ENCODE measurements at regions not wholly inside any gene's neighbourhood (a gene's known extent, or its start where the extent isn't known, plus 50 kb on each side); places are given as distances from the start of the nearest gene placed in this dataset.

DNA sequence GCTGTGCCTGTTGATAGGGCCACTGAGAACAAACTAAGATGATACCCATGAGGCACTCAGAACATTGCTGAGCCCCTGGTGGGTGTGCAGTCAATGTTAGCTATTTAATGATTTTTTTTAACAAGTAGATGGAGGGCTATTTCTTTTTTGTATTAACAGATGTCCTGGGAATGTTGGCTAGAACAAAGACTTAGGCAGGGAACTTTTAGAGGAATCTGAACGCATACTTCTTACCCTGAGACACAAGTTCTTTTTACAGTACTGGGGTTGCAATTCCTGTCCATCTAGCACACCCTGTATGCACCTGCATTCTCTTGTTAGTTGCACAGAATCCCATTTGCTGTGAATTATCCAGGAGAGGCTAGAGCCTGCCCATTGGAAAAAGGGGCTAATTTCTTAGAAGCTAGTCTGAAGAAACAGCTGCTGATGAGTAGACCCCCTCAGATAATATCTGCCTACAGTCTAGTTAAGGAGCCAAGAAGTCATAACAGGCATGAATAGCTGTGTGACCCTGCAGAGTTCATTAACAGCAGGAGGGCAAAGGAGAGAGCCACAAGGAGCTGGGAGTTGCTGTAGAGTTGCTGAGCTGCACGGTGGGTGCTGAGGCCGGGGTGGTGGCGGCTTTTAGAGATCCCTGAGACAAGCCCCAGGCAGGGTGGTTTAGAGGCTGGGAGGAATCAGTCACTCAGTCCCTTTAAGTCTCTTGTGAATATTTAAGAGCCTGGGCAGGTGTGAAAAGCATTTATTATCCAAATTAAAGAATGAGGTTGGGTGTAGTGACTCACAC, 103.7 kb upstream of the FZD8 start:
- no peaks in the 10 kb centered on the region for H3K27me3 ChIP-seq (ENCODE audit: insufficient read depth, low read length, poor library complexity, severe bottlenecking)
- no peaks in the 10 kb centered on the region for H3F3A ChIP-seq (ENCODE audit: low read depth)
- no peak overlapping the region for H2AFZ ChIP-seq (ENCODE audit: low read length)
- H4K20me1 ChIP-seq (ENCODE audit: insufficient read depth, low read length, poor library complexity, severe bottlenecking) = no peaks in the 10 kb centered on the region
- TF ChIP-seq, protein P1, sequence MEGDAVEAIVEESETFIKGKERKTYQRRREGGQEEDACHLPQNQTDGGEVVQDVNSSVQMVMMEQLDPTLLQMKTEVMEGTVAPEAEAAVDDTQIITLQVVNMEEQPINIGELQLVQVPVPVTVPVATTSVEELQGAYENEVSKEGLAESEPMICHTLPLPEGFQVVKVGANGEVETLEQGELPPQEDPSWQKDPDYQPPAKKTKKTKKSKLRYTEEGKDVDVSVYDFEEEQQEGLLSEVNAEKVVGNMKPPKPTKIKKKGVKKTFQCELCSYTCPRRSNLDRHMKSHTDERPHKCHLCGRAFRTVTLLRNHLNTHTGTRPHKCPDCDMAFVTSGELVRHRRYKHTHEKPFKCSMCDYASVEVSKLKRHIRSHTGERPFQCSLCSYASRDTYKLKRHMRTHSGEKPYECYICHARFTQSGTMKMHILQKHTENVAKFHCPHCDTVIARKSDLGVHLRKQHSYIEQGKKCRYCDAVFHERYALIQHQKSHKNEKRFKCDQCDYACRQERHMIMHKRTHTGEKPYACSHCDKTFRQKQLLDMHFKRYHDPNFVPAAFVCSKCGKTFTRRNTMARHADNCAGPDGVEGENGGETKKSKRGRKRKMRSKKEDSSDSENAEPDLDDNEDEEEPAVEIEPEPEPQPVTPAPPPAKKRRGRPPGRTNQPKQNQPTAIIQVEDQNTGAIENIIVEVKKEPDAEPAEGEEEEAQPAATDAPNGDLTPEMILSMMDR (conservative IDR thresholded peaks at IDR 0.05; ENCODE audit: low read length) = no peak
- TF ChIP-seq EZH2phosphoT487 (IDR thresholded peaks at IDR 0.05; ENCODE audit: borderline replicate concordance) = no peak
- peaks cover 2% of the 10 kb centered on the region; the same call in 1 of the 2 replicates for H3K9me3 ChIP-seq (ENCODE audit: insufficient read depth, low read depth, low read length)
- H3K9me2 ChIP-seq (replicated peaks; ENCODE audit: low read depth, low read length) = no peaks in the 10 kb centered on the region
- H3K4me2 ChIP-seq (ENCODE audit: low read depth, low read length, poor library complexity, severe bottlenecking) = no peak overlapping the region
- no peak overlapping the region for H3K4me3 ChIP-seq (ENCODE audit: low read length, poor library complexity, severe bottlenecking)
- no peaks in the 10 kb centered on the region for H3K4me1 ChIP-seq (ENCODE audit: insufficient read depth, low read length, poor library complexity, severe bottlenecking)
- H3K36me3 ChIP-seq (ENCODE audit: insufficient read depth, low read length) = no peaks in the 10 kb centered on the region
- no peaks in the 10 kb centered on the region for H3K79me2 ChIP-seq (ENCODE audit: insufficient read depth, low read length)
- no peak overlapping the region for H3K9ac ChIP-seq (ENCODE audit: low read depth, low read length, poor library complexity, severe bottlenecking)

DNA sequence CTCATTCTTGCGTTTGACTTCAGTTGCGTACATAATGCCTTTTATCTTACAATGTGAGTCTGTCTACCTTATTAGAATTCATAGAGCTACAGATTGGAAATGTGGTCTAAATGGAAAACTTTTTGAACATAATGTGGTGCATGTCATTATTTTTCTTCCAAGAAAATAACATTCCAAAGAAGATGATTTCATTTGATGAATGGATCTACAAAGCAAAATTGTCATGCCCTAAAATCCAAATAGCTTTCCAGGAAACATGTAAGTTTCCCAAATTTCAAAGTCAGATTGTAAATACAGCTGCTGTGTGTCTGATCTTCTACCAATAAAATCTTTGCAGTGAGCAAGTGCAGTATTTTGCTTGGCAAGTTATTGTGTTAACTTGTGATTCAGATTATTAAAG, 101.8 kb upstream of the FZD8 start:
- Histone ChIP-seq H3K9me2 (replicated peaks; ENCODE audit: low read depth, low read length) (no peaks in the 10 kb centered on the region), H3K9me3 (ENCODE audit: insufficient read depth, low read depth, low read length) (peaks cover 2% of the 10 kb centered on the region; the same call in 1 of the 2 replicates), H3K4me2 (ENCODE audit: low read depth, low read length, poor library complexity, severe bottlenecking) (no peak overlapping the region), H3K79me2 (ENCODE audit: insufficient read depth, low read length) (no peaks in the 10 kb centered on the region), H4K20me1 (ENCODE audit: insufficient read depth, low read length, poor library complexity, severe bottlenecking) (no peaks in the 10 kb centered on the region), H3K4me3 (ENCODE audit: low read length, poor library complexity, severe bottlenecking) (no peak overlapping the region), H3K36me3 (ENCODE audit: insufficient read depth, low read length) (no peaks in the 10 kb centered on the region), H3F3A (ENCODE audit: low read depth) (no peaks in the 10 kb centered on the region), H3K4me1 (ENCODE audit: insufficient read depth, low read length, poor library complexity, severe bottlenecking) (no peaks in the 10 kb centered on the region), H3K27me3 (ENCODE audit: insufficient read depth, low read length, poor library complexity, severe bottlenecking) (no peaks in the 10 kb centered on the region), H3K9ac (ENCODE audit: low read depth, low read length, poor library complexity, severe bottlenecking) (no peak overlapping the region), H2AFZ (ENCODE audit: low read length) (no peak overlapping the region)
- TF ChIP-seq, protein P1 (conservative IDR thresholded peaks at IDR 0.05; ENCODE audit: low read length) = no peak
- no peak for TF ChIP-seq EZH2phosphoT487 (IDR thresholded peaks at IDR 0.05; ENCODE audit: borderline replicate concordance)

DNA sequence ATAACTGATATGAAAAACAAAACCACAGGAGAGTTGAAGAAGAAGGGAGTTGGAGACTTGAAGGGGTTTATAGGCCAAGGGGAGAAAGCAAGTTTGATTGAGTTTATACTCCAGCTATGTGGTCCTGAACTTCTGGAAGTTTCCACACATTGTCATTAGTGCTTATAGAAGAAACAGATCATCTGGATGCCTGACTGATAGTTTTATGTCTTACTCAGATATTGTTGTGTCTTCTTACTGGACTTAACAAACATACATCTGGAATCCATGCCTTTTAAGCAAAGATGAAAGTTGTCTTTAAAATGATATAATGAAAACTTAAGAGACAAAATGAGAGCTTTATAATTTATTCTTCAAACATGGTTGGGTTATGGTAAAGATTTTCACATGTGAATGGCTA, 101.3 kb upstream of the FZD8 start:
- Histone ChIP-seq H4K20me1 (ENCODE audit: insufficient read depth, low read length, poor library complexity, severe bottlenecking) (no peaks in the 10 kb centered on the region), H3K4me1 (ENCODE audit: insufficient read depth, low read length, poor library complexity, severe bottlenecking) (no peaks in the 10 kb centered on the region), H3K9me2 (replicated peaks; ENCODE audit: low read depth, low read length) (no peaks in the 10 kb centered on the region), H3K9ac (ENCODE audit: low read depth, low read length, poor library complexity, severe bottlenecking) (no peak overlapping the region), H3F3A (ENCODE audit: low read depth) (no peaks in the 10 kb centered on the region), H3K4me3 (ENCODE audit: low read length, poor library complexity, severe bottlenecking) (no peak overlapping the region), H3K79me2 (ENCODE audit: insufficient read depth, low read length) (no peaks in the 10 kb centered on the region), H3K4me2 (ENCODE audit: low read depth, low read length, poor library complexity, severe bottlenecking) (no peak overlapping the region), H3K27me3 (ENCODE audit: insufficient read depth, low read length, poor library complexity, severe bottlenecking) (no peaks in the 10 kb centered on the region), H3K36me3 (ENCODE audit: insufficient read depth, low read length) (no peaks in the 10 kb centered on the region), H3K9me3 (ENCODE audit: insufficient read depth, low read depth, low read length) (peaks cover 2% of the 10 kb centered on the region; the same call in 1 of the 2 replicates), H2AFZ (ENCODE audit: low read length) (no peak overlapping the region)
- TF ChIP-seq, protein P1 (conservative IDR thresholded peaks at IDR 0.05; ENCODE audit: low read length) = no peak
- no peak for TF ChIP-seq EZH2phosphoT487 (IDR thresholded peaks at IDR 0.05; ENCODE audit: borderline replicate concordance)

All from Loucy (cell line).